Upper lobe of left lung (tissue), 4 donors: ENCODE measurements at regions not wholly inside any gene's neighbourhood (a gene's known extent, or its start where the extent isn't known, plus 50 kb on each side); places are given as distances from the start of the nearest gene placed in this dataset.
"Not testable (repeated sequence)": the region's sequence is repeated elsewhere in the genome, so short reads cannot be mapped to it uniquely, and the experiment has no call there.

Experiments
- CTCF ChIP-seq, 6 experiments: fragments of 450-650 bp in 4 of 6; fragments of 200-600 bp in 2 of 6; sonication (generic) in 2 of 6; IDR thresholded peaks; one replicate each; pipeline ENCODE4 v1.5.1; 2016 to 2019; ENCODE audit warnings: antibody characterized with exemption in 6 of 6
- POLR2AphosphoS5 ChIP-seq, 2 donors: sonication (generic); formaldehyde crosslinking; IDR thresholded peaks; one replicate each; pipeline ENCODE4 v1.5.1; 2017; ENCODE audit warnings: antibody characterized with exemption in 2 of 2

DNA sequence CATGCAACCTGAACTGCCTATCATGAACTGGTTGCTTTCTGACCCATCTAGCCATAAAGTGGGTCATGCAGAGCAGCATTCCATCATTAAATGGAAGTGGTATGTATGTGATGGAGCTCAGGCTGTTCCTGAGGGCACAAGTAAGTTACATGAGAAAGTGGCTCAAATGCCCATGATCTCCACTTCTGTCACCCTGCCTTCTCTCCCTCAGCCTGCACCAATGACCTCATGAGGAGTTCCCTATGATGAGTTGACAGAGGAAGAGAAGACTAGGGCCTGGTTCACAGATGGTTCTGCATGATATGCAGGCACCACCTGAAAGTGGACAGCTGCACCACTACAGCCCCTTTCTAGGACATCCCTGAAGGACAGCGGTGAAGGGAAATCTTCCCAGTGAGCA, 127.7 kb upstream of the ZC3H12C start:
- not testable (repeated sequence) for TF ChIP-seq CTCF, POLR2AphosphoS5 (IDR thresholded peaks at IDR 0.05)
